ENCODE measurements at regions not wholly inside any gene's neighbourhood (a gene's known extent, or its start where the extent isn't known, plus 50 kb on each side); places are given as distances from the start of the nearest gene placed in this dataset.

DNA sequence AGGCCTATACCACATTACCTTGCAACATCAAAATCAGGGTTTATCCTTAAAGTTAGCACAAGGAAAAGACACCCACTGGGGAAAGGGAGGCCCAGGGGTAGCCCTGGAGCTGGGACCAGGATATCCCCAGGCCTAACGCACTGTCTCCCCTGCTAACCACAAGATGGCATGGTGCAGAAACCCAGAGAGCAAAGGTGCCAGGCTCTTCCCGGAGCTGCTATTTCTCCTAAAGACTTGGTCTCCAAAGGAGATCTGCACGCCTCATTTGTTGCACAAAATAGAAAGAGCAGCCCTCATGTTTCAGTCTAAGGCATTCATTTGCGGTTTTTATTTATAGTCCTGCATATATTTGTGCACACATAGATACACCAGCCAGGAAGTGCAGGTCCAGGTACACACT, 408.6 kb downstream of the SOX9 start:
- 71 to 81% (median 76%) methylated on average over 4 of the region's 4 CpGs for WGBS, 4 donors
- no peak overlapping the region for H3K4me3 ChIP-seq
- H3K27ac ChIP-seq, result no peak overlapping the region
- no peaks in the 10 kb centered on the region for H3K4me1 ChIP-seq (replicated peaks in 1 of 2)
- H3K27me3 ChIP-seq, result no peaks in the 10 kb centered on the region
- no peaks in the 10 kb centered on the region for H3K9me3 ChIP-seq (replicated peaks in 1 of 3)
- no peaks in the 10 kb centered on the region for H3K36me3 ChIP-seq (replicated peaks in 1 of 2)
- intact Hi-C loops (cut with DNase I), result no loop called here
- TF ChIP-seq POLR2A (IDR thresholded peaks at IDR 0.05), result no peak
- TF ChIP-seq, protein P1, sequence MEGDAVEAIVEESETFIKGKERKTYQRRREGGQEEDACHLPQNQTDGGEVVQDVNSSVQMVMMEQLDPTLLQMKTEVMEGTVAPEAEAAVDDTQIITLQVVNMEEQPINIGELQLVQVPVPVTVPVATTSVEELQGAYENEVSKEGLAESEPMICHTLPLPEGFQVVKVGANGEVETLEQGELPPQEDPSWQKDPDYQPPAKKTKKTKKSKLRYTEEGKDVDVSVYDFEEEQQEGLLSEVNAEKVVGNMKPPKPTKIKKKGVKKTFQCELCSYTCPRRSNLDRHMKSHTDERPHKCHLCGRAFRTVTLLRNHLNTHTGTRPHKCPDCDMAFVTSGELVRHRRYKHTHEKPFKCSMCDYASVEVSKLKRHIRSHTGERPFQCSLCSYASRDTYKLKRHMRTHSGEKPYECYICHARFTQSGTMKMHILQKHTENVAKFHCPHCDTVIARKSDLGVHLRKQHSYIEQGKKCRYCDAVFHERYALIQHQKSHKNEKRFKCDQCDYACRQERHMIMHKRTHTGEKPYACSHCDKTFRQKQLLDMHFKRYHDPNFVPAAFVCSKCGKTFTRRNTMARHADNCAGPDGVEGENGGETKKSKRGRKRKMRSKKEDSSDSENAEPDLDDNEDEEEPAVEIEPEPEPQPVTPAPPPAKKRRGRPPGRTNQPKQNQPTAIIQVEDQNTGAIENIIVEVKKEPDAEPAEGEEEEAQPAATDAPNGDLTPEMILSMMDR (IDR thresholded peaks at IDR 0.05), result no peak
- no peak for DNase-seq

DNA sequence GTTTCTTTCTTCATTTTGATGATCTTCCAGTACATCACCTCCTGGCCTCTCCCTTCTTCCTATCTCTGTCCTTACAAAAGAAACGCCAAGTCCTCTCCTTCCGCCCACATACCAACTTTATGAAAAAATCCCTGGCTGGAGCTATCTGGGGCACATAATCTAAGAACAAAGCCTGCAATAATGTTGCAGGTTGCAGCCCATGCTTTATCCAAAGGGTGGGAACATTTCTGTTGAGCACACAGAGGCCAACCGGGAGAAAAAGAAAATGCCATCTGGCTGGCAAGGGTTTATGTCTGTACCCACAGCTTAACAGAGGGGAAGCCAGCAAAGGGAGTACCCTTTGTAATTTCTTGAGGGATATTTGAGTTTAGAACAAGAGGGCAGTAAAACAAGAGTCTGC, 409.6 kb downstream of the SOX9 start:
- 85 to 91% (median 85%) methylated on average over 3 of the region's 3 CpGs for WGBS, 4 donors
- Histone ChIP-seq H3K4me3 (no peak overlapping the region), H3K36me3 (replicated peaks in 1 of 2) (no peaks in the 10 kb centered on the region), H3K27me3 (no peaks in the 10 kb centered on the region), H3K9me3 (replicated peaks in 1 of 3) (no peaks in the 10 kb centered on the region), H3K4me1 (replicated peaks in 1 of 2) (no peaks in the 10 kb centered on the region), H3K27ac (no peak overlapping the region)
- DNase-seq, result no peak
- no peak for TF ChIP-seq POLR2A (IDR thresholded peaks at IDR 0.05)
- TF ChIP-seq, protein P1 (IDR thresholded peaks at IDR 0.05), result no peak
- intact Hi-C loops (cut with DNase I), result loop anchor here in 1 of 2 donors (10.0 kb wide), 1 partner anchor 416 kb away; no protein-coding TSS in a partner anchor

DNA sequence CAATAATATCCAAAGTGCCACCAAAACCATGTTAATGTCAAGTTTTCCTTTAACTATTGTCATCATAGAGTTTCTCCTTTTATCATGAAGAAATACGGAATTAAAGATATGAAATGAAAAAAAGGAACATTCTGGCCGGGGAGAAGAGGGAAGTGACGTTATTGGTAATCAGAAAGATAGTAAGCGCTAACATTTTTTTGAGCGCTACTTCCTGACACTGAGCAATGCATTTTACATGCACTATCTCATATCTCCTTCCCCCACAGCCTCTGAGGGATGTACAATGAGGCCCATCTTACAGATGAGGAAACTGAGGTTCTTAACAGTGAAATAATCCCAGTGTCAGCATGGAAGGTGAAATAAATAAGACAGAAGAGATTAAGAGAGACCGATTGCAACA, 410.9 kb downstream of the SOX9 start:
- no peak for TF ChIP-seq POLR2A (IDR thresholded peaks at IDR 0.05)
- TF ChIP-seq, protein P1 (IDR thresholded peaks at IDR 0.05), result no peak
- Histone ChIP-seq H3K4me3 (no peak overlapping the region), H3K4me1 (replicated peaks in 1 of 2) (no peaks in the 10 kb centered on the region), H3K9me3 (replicated peaks in 1 of 3) (no peaks in the 10 kb centered on the region), H3K36me3 (replicated peaks in 1 of 2) (no peaks in the 10 kb centered on the region), H3K27me3 (no peaks in the 10 kb centered on the region), H3K27ac (no peak overlapping the region)
- intact Hi-C loops (cut with DNase I), result loop anchor here in 1 of 2 donors (10.0 kb wide), 1 partner anchor 417 kb away; no protein-coding TSS in a partner anchor
- no peak for DNase-seq
- 69 to 75% (median 73%) methylated on average over 6 of the region's 6 CpGs for WGBS, 4 donors

DNA sequence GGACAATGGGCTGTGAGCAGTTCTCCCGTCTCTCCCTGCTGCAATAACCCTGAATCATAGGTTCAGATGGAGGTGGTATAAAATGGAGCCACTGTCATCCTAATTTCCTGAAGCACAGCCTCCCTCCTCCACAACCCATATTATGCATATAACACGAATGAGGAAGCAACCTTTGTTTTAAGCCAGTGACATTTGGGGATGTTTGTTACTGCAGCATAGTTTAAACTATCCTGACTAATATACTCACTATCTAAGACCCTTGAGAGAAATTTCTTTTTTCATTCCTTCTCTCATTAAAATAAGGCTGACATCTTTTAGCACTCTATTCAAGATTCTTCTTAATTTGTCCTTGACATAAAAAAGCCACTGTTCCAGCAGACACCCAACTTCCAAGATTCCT, 413.4 kb downstream of the SOX9 start:
- H3K36me3 ChIP-seq (replicated peaks in 1 of 2), result no peaks in the 10 kb centered on the region
- H3K9me3 ChIP-seq (replicated peaks in 1 of 3), result no peaks in the 10 kb centered on the region
- no peak for DNase-seq
- H3K27me3 ChIP-seq, result no peaks in the 10 kb centered on the region
- intact Hi-C loops (cut with DNase I), result loop anchor here in 1 of 2 donors (10.0 kb wide), 1 partner anchor 419 kb away; no protein-coding TSS in a partner anchor
- H3K4me3 ChIP-seq, result no peak overlapping the region
- no peak overlapping the region for H3K27ac ChIP-seq
- 76 to 88% (median 81%) methylated on average over 2 of the region's 2 CpGs for WGBS, 4 donors
- no peaks in the 10 kb centered on the region for H3K4me1 ChIP-seq (replicated peaks in 1 of 2)
- no peak for TF ChIP-seq POLR2A (IDR thresholded peaks at IDR 0.05)
- TF ChIP-seq, protein P1 (IDR thresholded peaks at IDR 0.05), result no peak
